ENCODE measurements at regions not wholly inside any gene's neighbourhood (a gene's known extent, or its start where the extent isn't known, plus 50 kb on each side); places are given as distances from the start of the nearest gene placed in this dataset.

DNA sequence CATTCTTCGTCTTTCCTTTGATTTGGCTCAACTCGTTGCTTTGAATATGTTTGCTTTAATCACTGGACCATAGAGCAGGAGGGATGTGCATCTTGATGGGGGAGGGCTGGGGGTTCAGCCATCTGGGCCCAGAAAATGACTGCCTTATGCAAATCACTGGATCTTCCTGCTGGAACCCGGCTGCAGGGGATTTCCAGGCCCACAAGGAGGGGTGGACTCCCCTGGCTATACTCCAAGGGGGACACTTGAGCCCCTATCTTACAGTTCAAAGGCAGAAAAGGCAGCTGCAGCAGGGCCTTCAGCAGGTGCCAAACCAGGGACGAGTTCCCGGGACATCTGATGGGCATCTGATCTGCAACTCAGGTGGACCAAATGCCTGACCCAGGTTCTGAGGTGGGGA, 122.5 kb downstream of the DICER1 start:
- DNase-seq (ENCODE audit: low read depth): no peak

DNA sequence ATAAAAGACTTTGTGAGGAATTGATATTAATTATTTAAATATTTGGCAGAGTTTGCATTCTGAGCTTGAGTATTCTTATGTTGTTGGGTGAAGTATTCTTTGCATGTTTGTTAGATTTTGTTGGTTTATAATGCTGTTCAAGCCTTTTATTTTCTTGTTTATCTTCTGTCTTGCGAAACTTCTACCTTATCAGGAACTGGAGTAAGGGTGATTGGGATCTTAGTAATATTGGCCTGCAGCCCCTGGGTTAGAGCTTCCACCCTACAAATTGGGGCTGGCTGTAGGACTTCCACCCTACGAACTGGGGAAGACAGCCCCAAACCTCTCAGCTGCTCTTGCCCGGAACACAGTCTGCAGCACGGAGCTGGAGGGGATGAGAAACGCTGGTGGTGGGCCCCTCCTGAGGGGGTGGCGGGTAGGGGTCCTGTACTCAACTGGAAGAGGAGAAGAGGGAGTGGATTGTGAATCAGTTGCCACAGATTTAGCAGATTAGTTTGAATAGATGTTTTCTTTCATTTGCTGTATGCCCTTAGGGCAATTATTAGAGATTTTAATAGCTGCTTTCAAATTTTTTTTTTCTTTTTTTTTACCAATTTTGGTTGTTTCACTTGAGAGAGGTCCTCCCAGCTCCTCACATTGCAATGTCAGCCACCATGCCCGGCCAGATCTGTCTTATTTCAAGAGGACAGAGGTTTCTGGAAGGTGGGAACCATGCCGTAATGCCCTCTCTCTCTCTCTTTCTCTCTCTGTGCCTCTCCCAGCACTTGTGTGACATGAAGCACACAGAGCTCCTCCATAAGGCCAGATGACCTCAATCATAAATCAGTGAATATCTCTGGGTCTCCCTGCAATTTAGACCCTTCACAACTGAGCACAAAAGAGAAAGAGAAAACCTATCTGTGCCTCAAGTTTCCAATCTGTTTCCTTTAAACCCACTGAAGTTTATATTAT, 123.4 kb downstream of the DICER1 start:
- DNase-seq (ENCODE audit: low read depth): no peak

DNA sequence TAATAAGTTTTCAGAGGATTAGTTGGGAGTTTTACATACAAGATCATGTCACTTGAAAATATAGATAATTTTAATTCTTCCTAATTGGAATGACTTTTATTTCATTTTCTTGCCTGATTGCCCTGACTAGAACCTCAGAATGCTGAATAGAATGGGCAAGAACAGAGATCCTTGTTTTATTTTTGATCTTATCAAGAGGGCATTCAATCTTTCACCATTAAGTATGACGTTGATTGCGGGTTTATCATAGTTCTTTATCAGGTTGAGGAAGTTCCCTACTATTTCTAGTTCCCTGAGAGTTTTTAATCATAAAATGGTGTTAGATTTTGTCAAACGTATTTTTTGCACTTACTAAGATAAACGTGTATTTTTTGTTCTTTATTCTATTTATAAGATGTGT, 124.3 kb downstream of the DICER1 start:
- DNase-seq (ENCODE audit: low read depth): no peak

DNA sequence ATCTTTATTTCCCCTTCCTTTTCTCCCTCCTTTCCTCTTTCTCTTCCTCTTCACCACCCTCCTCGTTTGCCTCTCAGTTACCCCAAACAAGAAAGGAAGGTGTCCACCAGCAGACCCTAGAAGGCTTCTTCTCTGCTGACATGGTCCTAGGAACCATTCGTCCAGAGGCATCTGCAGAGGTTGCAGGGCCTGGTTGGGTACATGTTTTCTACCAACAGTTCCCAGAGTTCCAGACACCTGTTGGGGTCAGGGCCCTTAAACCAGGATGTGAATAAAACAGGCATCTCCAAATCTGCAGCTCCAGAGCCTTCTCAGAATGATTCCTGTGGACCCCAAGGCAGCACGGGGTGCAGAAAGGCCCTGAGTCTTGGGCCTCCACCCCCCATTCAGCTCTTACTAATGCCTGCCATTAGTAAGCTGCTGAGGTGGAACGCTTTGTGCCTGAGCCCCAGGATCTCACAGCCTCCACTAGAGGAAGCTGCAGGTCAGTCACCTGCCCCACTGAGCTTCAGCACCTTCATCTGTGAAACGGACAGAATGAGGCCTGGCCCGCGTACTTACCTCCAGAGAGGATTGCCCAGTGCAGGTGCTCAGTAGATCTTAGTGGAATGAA, 130.4 kb downstream of the DICER1 start:
- no peak for DNase-seq (ENCODE audit: low read depth)

DNA sequence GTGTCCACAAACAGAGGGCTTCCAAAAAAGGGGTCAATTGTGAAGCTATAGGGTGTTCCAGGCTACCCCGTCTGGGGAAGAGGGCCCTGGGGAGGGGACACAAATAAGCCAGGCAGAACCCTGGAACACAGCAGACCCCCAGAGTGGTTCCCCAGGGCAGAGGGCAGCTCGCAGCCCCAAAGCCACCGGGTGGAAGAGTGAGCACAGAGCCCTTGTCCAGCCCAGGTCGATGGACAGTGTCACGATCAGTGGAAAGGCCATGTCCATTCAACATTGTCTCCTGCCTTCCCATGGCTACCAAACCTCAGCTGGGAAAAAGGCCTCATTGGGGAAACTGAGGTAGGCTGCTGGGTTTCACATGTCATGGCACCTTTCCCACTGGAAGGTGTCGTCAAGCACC, 131.4 kb downstream of the DICER1 start:
- no peak for DNase-seq (ENCODE audit: low read depth)

DNA sequence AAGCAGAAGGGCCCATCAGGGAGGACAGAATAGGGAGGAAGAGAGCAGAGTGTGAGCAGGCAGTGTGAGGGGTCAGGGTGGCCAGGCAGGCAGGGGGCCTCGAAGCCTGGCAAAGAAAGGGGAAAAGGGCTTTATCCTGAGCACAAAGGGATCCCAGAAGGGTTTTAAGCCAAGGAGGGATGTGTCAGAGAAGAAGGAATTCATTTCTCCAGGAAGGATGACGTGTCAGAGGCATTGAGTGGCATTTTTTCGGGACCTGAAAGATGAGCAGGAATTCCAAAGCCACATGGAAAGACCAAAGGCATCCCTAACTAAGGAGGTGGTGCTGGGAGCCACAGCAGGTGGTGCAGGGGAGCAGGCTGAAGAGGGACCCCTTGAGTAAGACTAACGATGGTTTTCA, 132.1 kb downstream of the DICER1 start:
- no peak for DNase-seq (ENCODE audit: low read depth)

DNA sequence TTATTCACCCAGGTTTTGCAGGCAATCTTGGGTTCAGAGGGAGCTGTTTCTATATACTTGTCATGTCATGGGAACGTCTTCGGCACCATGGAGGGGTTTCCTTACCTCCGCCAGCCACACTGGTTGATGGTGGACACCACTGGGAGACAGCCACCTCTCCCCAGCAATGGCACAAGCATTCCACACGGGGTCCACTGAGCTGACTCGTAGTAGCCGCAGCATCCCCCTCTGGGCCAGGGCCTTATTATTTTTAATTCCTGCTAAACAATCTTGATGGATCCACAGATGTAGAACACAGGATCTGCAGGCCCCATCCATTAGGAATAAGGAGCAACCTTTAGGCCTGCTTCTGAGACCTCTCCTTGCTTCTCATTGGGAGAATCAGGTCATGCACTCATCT, 132.9 kb downstream of the DICER1 start:
- no peak for DNase-seq (ENCODE audit: low read depth)

DNA sequence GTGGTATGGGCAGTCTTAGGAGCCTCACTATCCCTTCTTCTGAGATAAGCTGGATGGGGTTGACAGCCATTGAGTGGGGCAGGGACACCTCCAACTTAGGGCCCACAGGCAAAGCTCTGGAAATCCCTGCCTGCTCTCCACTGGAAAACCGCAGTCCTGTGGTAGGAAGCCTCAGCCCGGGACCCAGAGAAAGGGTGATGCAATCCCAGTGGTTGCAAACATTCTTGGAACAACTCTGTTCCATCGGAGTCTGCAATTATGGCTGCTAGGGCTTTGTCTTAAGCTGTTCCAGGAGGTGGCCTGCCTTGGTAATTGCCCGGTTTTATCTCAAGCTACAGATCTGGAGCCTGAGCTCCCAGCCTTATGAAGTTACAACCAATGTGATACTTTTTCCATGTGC, 133.4 kb downstream of the DICER1 start:
- DNase-seq (ENCODE audit: low read depth): peak; percentile 40

DNA sequence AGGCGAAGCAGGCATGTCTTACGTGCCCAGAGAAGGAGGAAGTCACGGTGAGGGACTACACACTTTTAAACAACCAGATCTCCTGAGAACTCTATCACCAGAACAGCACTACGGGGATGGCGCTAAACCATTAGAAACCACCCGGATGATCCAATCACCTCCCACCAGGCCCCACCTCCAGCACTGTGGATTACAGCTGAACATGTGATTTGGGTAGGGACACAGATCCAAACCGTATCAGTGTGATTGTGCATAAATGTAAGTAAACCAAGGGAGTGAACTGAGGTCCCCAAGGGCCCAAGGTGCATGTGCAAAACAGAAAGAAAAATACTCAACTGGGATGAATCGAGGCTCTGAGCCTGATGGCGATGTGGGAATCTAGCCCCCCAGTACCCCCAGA, 134.2 kb downstream of the DICER1 start:
- DNase-seq (ENCODE audit: low read depth): no peak

DNA sequence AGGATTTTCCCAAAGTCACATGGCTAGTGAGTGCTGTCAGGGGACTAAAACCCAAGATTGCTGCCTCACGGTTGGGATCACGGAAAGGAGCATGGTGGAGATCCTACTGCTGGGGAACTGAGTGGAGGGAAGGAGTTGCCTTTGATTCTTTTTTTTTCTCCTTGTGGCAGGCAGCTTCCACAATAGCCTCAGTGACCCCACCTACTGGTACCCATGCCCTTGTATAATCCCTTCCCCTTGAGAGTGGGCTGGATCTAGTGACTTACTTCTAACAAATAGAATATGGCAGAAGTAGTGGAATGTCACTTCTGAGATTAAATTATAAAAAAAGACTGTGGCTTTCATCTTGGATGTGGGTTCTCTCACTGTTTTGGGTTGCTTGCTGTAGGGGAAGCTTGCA, 135.7 kb downstream of the DICER1 start:
- no peak for DNase-seq (ENCODE audit: low read depth)

DNA sequence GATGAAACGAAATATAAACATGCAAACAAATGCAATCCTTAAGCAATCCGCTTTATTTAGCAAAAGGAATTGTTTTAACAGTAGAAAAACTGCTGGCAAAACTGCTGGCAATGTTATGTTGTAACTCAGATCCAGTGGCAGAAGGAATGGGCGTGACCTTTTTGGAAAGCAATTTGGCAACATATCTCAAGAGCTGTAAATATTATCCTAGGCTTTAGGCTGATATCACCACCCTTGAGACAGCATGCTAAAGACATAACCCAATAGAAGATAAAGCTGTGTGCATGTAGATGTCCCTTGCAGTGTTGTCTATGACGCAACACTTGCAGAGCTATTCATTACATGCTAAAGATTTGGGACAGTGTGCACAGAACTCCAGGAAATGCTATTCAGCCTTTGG, 138.5 kb downstream of the DICER1 start:
- peak; percentile 7 for DNase-seq (ENCODE audit: low read depth)

DNA sequence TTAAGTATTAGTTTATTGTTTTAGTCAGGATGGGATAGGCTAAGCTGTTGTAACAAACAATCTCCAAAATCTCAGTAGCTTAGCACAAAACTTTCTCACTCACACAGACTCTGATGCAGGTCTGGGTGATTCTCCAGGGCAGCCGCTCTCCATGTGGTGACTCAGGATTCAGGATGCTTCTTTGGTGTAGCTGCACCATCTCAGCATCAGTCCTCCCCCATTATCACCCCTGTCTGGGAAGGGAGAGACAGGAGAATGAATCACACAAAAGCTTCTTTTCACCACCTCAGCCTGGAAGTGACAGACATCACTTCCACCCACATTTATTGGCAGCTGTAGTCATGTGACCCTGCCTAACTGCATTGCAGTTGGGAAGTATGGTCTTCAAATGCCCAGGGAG, 142.3 kb downstream of the DICER1 start:
- DNase-seq (ENCODE audit: low read depth): no peak

DNA sequence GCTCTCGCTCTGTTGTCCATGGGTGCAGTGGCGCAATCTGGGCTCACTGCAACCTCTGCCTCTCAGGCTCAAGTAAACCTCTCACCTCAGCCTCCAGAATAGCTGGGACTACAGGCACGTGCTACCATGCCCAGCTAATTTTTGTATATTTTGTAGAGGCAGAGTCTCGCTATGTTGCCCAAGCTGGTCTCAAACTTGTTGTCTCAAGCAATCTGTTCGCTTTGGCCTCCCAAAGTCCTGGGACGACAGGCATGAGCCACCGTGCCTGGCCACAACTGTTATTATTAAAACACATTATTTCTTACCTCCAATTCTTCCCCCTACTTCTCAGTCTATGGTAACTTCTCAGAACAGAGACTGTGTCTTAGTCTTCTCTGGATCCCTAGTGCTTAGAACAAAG, 143.3 kb downstream of the DICER1 start:
- DNase-seq (ENCODE audit: low read depth): no peak

DNA sequence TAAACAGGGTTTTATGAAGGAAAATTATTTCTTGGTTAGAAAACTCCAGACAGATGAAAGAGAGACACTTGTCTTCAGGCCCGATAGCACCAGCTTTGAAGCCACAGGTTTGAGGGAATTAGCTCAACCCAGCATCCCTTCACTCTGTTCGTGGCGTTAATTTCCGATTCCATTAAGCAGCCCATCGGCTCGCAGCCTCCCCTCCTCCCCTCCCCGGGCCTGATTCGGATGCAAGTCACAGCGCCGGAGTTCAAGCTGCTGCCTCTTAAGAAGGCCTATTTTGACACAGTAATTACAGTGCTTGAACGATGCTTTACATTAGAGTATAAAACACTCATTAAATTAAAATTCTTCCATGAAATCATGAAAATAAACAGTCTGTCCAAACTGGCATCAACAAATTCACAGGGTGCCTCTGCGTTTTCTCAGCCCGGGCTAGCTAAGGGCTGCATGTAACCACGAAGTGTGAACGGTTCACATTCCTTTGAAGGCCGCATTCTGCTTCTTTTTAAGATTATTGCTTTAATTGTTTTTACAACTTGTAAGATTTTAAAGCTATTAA, 145.8 kb downstream of the DICER1 start:
- DNase-seq (ENCODE audit: low read depth): no peak

DNA sequence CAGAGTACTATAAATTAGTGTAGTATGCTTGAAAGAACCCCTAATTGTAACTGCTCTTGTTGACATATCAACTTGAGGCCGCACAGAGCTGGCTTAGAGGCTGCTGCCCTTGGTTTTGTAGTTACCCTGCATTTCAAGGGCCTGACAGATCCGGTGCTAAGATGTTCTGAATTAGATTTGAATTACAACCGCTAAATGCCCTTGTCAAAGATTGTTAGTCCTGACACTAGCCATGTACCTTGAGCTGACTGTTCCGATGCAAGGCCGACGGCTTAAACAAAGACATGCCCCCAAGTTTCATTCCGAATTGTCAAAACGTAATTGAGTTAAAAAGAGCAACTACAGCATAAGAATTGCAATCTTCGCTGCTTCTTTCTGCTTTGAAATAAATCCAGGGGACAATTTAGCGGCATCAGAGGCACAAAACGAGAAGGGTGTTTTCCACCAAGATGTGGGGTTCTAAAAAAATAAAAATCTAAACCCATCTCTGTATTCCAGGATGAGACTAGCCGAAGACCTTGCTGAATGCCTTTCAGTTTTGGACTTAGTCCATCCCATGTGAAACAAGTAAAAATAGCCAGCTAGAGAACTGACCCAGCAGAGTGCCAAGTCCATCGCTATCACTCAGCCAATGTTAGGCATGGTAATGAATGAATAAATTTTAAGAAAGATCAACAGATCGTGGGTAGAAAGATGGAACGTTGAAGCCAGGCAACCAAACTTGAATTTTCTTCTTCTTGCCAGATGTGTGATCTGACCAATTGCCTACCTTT, 148.7 kb downstream of the DICER1 start:
- DNase-seq (ENCODE audit: low read depth): no peak

DNA sequence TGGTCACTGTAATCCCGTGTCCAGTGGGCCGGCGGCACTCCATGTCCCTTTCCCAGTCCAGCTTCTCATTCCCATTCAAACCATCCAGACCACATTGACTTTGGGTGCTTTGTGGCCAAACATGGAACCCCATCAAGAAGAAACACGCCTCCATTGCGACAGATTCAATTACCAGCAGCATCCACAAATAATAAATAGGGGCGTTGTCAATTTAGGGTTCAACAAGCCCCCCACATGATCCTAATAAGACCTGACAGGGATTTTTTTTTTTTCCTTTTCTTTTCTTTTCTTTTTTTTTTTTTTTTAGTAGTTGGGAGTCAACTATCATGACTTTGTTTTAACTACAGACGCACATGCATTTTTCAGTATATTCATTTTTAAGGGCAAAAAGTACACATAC, 149.4 kb downstream of the DICER1 start:
- DNase-seq (ENCODE audit: low read depth): no peak

DNA sequence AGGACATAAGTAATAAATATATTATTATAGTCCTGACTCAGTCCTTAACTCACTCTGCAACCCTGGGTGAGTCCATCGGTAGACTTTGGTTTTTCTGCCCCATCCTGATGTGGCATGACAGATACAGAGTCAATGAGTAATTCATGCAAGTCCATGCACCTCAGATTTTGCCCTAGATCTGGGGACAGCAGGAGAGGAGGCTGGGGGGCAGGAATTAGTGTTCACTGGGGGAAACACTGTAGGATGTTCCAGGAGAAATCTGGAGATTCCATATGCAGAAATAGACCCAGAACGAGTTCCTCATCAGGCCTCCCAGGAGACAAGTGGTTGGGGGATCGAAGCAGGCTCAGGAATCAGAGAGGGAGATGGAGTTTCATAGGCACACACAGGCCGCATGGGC, 150.8 kb downstream of the DICER1 start:
- no peak for DNase-seq (ENCODE audit: low read depth)

DNA sequence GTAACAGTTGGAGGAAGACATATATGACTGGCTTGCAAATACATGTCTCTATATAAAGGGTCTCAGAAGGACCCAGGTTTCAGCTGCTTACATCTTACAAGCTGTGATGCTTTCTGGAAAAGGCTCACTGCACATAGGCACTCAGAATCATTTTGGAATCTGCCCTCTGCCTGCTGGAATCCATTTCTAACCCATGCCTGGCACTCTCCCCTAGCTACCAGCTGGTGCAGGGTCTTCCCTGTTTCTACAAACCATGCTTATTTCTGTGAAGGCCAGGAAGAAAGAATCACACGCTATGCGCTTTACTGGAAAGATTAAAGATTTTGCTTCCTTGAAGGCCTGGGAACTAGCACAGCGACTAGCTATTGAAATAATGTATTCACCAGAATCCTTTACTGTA, 151.3 kb downstream of the DICER1 start:
- DNase-seq (ENCODE audit: low read depth): no peak

DNA sequence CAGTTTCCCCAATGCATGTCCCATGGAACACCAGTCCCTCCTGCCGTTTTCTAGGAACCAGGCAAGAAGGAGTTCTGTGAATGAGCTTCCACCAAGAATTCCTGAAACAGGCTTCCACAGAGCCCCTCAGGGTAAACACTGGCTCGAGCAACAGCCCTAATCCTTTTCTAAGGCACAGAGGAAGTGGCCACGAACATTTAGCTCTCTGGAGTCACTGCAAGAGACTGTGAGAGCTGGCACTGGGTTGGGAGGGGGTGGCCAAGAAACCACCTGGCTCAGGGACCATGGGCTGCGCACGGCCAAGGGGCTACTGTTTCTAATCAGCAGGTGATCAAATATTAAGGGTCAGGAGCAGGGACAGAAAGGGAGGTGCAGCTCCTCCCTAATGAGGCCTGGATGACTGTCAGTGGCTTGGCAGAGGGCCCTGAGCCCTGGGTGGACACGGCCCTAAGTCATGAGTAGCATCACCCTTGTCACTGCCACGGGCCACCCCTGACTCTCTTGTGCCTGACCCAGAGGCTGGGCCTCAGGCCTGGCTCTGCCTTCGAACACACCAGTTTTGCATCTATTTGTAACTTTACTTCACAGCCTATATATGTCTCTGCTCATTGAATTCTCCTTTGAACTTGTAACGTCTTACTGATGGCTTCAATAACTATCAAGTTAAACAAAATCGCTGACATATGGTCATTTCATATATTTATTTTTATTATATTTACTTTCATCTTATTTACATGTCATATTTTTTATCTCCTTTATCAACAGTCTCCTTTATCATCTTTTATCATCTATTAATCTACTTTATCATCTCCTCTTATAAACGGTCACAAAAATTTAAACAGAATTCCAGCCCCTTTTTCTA, 154.0 kb downstream of the DICER1 start:
- DNase-seq (ENCODE audit: low read depth): no peak

DNA sequence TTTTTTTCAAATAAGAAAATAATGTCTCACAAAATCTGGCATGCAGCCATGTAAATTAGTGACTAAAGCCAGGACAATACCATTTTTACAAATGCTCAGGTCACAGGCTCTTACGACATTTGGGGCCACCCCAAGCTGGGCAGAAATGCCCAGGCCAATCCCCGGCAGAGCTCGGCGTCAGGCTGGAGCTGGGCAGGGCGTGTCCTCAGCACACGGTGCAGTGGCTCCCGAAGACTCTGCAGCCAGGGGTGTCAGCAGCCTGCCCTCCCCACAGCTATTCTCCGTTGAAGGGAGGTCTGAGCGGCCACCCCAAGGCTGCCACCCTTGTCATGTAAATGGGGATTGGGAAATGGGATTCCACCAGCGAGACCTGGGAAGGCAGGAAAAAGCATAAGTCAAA, 158.6 kb downstream of the DICER1 start:
- DNase-seq (ENCODE audit: low read depth): no peak

DNA sequence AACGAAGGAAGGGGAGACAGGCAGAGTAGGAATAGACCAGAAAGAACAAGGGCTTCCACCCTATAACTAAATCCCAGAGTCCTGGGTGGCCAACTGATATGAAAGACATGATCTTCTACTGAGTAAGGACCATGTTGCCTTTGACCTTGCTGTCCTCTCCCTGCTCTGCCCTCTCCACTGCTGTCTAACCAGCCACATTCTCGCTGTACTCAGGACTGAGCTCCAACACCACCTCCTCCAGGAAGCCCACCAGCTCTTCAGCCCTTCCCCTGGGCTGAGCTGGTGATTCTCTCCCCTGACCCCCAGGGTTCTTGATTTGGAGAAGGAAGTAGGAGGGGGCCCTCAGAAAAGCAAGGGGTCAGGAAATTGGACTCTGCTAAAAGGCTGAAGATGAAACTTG, 159.2 kb downstream of the DICER1 start:
- no peak for DNase-seq (ENCODE audit: low read depth)

DNA sequence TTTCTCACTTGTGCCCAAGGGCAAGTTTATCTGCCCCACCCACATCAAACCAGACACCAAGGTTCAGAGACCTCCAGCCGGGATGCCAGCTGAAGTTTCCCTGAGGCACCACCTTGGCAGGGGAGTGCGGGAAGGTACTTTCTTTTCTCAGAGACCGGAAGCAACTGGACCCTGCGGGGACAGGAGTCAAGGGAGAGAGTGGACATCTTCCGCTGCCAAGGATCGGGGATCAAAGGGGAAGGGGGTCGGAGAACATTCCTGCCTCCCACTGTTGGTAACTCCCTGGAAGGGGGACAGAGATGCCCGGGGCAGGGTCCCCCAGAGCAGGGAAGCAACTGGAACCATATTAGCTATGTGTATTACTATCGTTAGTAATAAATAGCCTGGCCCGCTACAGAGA, 161.8 kb downstream of the DICER1 start:
- no peak for DNase-seq (ENCODE audit: low read depth)

Data from GM04504 (cell line).